Suprapubic skin (tissue), 4 donors: ENCODE measurements at regions not wholly inside any gene's neighbourhood (a gene's known extent, or its start where the extent isn't known, plus 50 kb on each side); places are given as distances from the start of the nearest gene placed in this dataset.

Source experiments
- EP300 ChIP-seq: sonication (generic); formaldehyde crosslinking; IDR thresholded peaks from one replicate; pipeline ENCODE4 v1.6.1; 2017; ENCODE audit warnings: antibody characterized with exemption
- POLR2AphosphoS5 ChIP-seq, 3 donors: sonication (generic); formaldehyde crosslinking; IDR thresholded peaks; one replicate each; pipeline ENCODE4 v1.6.1; 2017; ENCODE audit warnings: antibody characterized with exemption in 3 of 3
- TF ChIP-seq, protein P1 (sequence below), 2 donors: fragments of 200-600 bp in 1 of 2; fragments of 450-650 bp in 1 of 2; sonication (generic) in 1 of 2; IDR thresholded peaks; one replicate each; pipeline ENCODE4 v1.5.1; 2016 to 2019; ENCODE audit warnings: antibody characterized with exemption in 2 of 2, mild to moderate bottlenecking in 1 of 2, moderate library complexity in 1 of 2

GRCh38 chr9:115850548-115851304 is 302.9 kb upstream of the PAPPA start:
- TF ChIP-seq, protein P1, sequence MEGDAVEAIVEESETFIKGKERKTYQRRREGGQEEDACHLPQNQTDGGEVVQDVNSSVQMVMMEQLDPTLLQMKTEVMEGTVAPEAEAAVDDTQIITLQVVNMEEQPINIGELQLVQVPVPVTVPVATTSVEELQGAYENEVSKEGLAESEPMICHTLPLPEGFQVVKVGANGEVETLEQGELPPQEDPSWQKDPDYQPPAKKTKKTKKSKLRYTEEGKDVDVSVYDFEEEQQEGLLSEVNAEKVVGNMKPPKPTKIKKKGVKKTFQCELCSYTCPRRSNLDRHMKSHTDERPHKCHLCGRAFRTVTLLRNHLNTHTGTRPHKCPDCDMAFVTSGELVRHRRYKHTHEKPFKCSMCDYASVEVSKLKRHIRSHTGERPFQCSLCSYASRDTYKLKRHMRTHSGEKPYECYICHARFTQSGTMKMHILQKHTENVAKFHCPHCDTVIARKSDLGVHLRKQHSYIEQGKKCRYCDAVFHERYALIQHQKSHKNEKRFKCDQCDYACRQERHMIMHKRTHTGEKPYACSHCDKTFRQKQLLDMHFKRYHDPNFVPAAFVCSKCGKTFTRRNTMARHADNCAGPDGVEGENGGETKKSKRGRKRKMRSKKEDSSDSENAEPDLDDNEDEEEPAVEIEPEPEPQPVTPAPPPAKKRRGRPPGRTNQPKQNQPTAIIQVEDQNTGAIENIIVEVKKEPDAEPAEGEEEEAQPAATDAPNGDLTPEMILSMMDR (IDR thresholded peaks at IDR 0.05), result no peak
- no peak for TF ChIP-seq EP300
- TF ChIP-seq POLR2AphosphoS5 (IDR thresholded peaks at IDR 0.05), result no peak
